A549 (cell line): ENCODE measurements at regions not wholly inside any gene's neighbourhood (a gene's known extent, or its start where the extent isn't known, plus 50 kb on each side); places are given as distances from the start of the nearest gene placed in this dataset.

Experiments
- ATAC-seq, 2 experiments: fragments of 200-7000 bp in 1 of 2; fragments of >200 bp in 1 of 2; cut with Nextera tagmentation in 1 of 2; cut with Tn5 transposase in 1 of 2; 3 replicates each; pipeline versions ENCODE4 v1.8.0 to v1.9.1; 2018 to 2020; ENCODE audit warnings: mild to moderate bottlenecking in 1 of 2, moderate library complexity in 1 of 2
- CTCF ChIA-PET: fragments of 300-600 bp; sonication (Branson Sonifier 250); formaldehyde crosslinking; extraction: SDS; loops from one replicate; lab custom pipeline; 2021; ENCODE audit warnings: antibody characterized with exemption, inconsistent platforms; lab: Yijun Ruan, JAX
- POLR2A ChIA-PET: fragments of 350-600 bp; formaldehyde crosslinking; extraction: SDS; loops from one replicate; lab custom pipeline; 2021; ENCODE audit warnings: antibody characterized with exemption, inconsistent platforms; lab: Yijun Ruan, JAX
- DNase-seq, 2 experiments: peaks; one replicate each; pipeline versions ENCODE4 v3.0.0 to v3.0.0-alpha.2; 2011 to 2016; ENCODE audit warnings: low read depth in 1 of 2, low spot score in 1 of 2
- FAIRE-seq: peaks from 2 replicates; lab custom pipeline; 2011; peaks lifted over from hg19 to GRCh38; lab: Jason Lieb, UNC
- H3K27ac ChIP-seq, 2 experiments: fragments of >200 bp; sonication (Bioruptor Twin); formaldehyde crosslinking; 3 replicates each; pipeline ENCODE4 v1.5.1; 2016 to 2017
- H3K4me1 ChIP-seq: fragments of >200 bp; sonication (Bioruptor Twin); formaldehyde crosslinking; 3 replicates; pipeline ENCODE4 v1.6.1; 2016
- H3K4me2 ChIP-seq: fragments of >200 bp; sonication (Bioruptor Twin); formaldehyde crosslinking; 3 replicates; pipeline ENCODE4 v1.6.1; 2016
- H3K4me3 ChIP-seq: fragments of >200 bp; sonication (Bioruptor Twin); formaldehyde crosslinking; 3 replicates; pipeline ENCODE4 v1.5.1; 2016
- H3K9me3 ChIP-seq: fragments of >200 bp; sonication (Bioruptor Twin); formaldehyde crosslinking; 3 replicates; pipeline ENCODE4 v1.6.1; 2016
- CEBPB ChIP-seq, 2 experiments: fragments of >200 bp in 1 of 2; sonication (Bioruptor Twin) in 1 of 2; formaldehyde crosslinking in 1 of 2; IDR thresholded peaks; 2 replicates each; pipeline ENCODE4 v1.6.1; 2012 to 2016
- EHMT2 ChIP-seq: fragments of 200-600 bp; sonication (generic); IDR thresholded peaks from 2 replicates; pipeline ENCODE4 v1.6.1; 2016; ENCODE audit warnings: antibody characterized with exemption, low read depth, mild to moderate bottlenecking, moderate library complexity
- EP300 ChIP-seq, 2 experiments: fragments of >200 bp; sonication (Bioruptor Twin); formaldehyde crosslinking; IDR thresholded peaks; 2 replicates in 1 of 2; 3 replicates in 1 of 2; pipeline ENCODE4 v1.6.1; 2016 to 2017
- FOSB ChIP-seq: fragments of 250-450 bp; sonication (Bioruptor Pico); IDR thresholded peaks from 2 replicates; pipeline ENCODE4 v1.5.0; 2020; ENCODE audit warnings: mild to moderate bottlenecking, moderate library complexity
- HDAC2 ChIP-seq: fragments of 200-600 bp; sonication (generic); IDR thresholded peaks from 2 replicates; pipeline ENCODE4 v1.6.1; 2016
- HEYL ChIP-seq: fragments of 250-450 bp; sonication (Bioruptor Pico); IDR thresholded peaks from 2 replicates; pipeline ENCODE4 v1.8.0; 2021; ENCODE audit warnings: mild to moderate bottlenecking, moderate library complexity
- JUN ChIP-seq, 2 experiments: fragments of >200 bp; sonication (Bioruptor Twin); formaldehyde crosslinking; IDR thresholded peaks; 2 replicates in 1 of 2; 3 replicates in 1 of 2; pipeline ENCODE4 v1.6.1; 2016 to 2017
- MAFK ChIP-seq: fragments of 450-650 bp; IDR thresholded peaks from 2 replicates; pipeline ENCODE4 v1.6.1; 2014; ENCODE audit not compliant: partially characterized antibody
- NFE2L2 ChIP-seq: fragments of 150-350 bp; conservative IDR thresholded peaks from 2 replicates; pipeline ENCODE4 v1.6.1; 2014; ENCODE audit warnings: low read length
- NPAS2 ChIP-seq: fragments of 250-450 bp; sonication (Bioruptor Pico); IDR thresholded peaks from 2 replicates; pipeline ENCODE4 v1.8.0; 2022; ENCODE audit warnings: mild to moderate bottlenecking, moderate library complexity, borderline replicate concordance
- POLR2AphosphoS2 ChIP-seq: conservative IDR thresholded peaks from 2 replicates; pipeline ENCODE4 v1.6.1; 2012; ENCODE audit warnings: low read length, improper control_type of control experiment, inconsistent platforms
- RAD21 ChIP-seq, 2 experiments: fragments of >200 bp in 1 of 2; sonication (Bioruptor Twin) in 1 of 2; formaldehyde crosslinking in 1 of 2; IDR thresholded peaks in 1 of 2; conservative IDR thresholded peaks in 1 of 2; 2 replicates in 1 of 2; 3 replicates in 1 of 2; pipeline ENCODE4 v1.6.1; 2012 to 2018; ENCODE audit warnings: inconsistent platforms in 1 of 2
- RARB ChIP-seq: fragments of 250-450 bp; sonication (Bioruptor Pico); IDR thresholded peaks from 2 replicates; pipeline ENCODE4 v1.8.0; 2021; ENCODE audit warnings: mild to moderate bottlenecking, moderate library complexity
- RCOR1 ChIP-seq: fragments of 150-350 bp; IDR thresholded peaks from 2 replicates; pipeline ENCODE4 v1.6.1; 2014; ENCODE audit warnings: antibody characterized with exemption, low read length, low read depth
- RNF2 ChIP-seq: fragments of 200-600 bp; sonication (generic); IDR thresholded peaks from 2 replicates; pipeline ENCODE4 v1.6.1; 2016; ENCODE audit warnings: low read depth, mild to moderate bottlenecking, antibody characterized with exemption, moderate library complexity, borderline replicate concordance
- SREBF2 ChIP-seq: fragments of 450-650 bp; IDR thresholded peaks from 2 replicates; pipeline ENCODE4 v1.6.1; 2014; ENCODE audit warnings: mild to moderate bottlenecking, moderate library complexity
- ZC3H11A ChIP-seq: fragments of 450-650 bp; IDR thresholded peaks from 2 replicates; pipeline ENCODE4 v1.6.1; 2014; ENCODE audit warnings: antibody characterized with exemption, mild to moderate bottlenecking
- ZFP36 ChIP-seq: fragments of 450-650 bp; IDR thresholded peaks from 2 replicates; pipeline ENCODE4 v1.6.1; 2014; ENCODE audit warnings: borderline replicate concordance; ENCODE audit not compliant: partially characterized antibody
- WGBS: methylation state at CpG from one replicate; pipeline ENCODE4 v1.1.6; 2017; ENCODE audit errors: missing lambda C conversion rate; 5-methylcytosine and 5-hydroxymethylcytosine counted together
- TF ChIP-seq, protein P1 (sequence below): IDR thresholded peaks from 2 replicates; pipeline ENCODE4 v1.6.1; 2012; ENCODE audit warnings: low read depth, borderline replicate concordance
- TF ChIP-seq, protein P2 (sequence below): fragments of 200-600 bp; sonication (generic); IDR thresholded peaks from 2 replicates; pipeline ENCODE4 v1.6.1; 2016; ENCODE audit warnings: antibody characterized with exemption, mild to moderate bottlenecking, moderate library complexity
- TF ChIP-seq, protein P3 (sequence below): IDR thresholded peaks from 2 replicates; pipeline ENCODE4 v1.6.1; 2012
- TF ChIP-seq, protein P4 (sequence below): fragments of 250-450 bp; sonication (Bioruptor Pico); IDR thresholded peaks from 2 replicates; pipeline ENCODE4 v1.5.0; 2020; ENCODE audit warnings: low read depth, mild to moderate bottlenecking, moderate library complexity

DNA sequence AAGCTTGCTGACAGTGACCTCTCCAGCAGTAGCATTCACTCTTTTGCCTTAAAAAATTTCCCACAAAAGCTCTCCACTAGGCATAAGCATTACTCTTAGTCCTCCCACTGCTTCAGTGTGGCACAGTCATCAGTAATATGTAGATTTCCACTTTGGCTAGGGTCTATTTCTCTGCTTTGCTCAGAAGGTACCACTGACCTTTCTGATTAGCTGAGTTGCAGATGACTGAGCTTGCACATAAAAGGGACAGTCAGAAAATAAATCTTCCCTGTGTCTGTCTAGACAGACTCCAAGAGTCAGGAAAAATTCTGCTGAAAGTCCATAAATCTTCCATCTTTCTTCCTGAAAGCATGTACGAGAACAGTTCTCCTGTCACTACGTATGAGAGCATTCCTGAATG, 56.6 kb upstream of the APP start:
- Histone ChIP-seq H3K4me2 (no peak overlapping the region), H3K4me3 (no peak overlapping the region), H3K27ac (no peak overlapping the region), H3K9me3 (no peaks in the 10 kb centered on the region), H3K4me1 (no peaks in the 10 kb centered on the region)
- 67% methylated on average over 2 of the region's 2 CpGs for WGBS
- ChIA-PET POLR2A (no interaction called here), CTCF (interaction anchor here (0.7 kb wide), 1 partner anchor 51 kb away, joined by 3 read pairs; no protein-coding TSS in a partner anchor)
- no peak for DNase-seq
- TF ChIP-seq, protein P1, sequence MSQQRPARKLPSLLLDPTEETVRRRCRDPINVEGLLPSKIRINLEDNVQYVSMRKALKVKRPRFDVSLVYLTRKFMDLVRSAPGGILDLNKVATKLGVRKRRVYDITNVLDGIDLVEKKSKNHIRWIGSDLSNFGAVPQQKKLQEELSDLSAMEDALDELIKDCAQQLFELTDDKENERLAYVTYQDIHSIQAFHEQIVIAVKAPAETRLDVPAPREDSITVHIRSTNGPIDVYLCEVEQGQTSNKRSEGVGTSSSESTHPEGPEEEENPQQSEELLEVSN: no peak
- no peak for TF ChIP-seq SREBF2
- ATAC-seq: no peak
- no peak for FAIRE-seq

DNA sequence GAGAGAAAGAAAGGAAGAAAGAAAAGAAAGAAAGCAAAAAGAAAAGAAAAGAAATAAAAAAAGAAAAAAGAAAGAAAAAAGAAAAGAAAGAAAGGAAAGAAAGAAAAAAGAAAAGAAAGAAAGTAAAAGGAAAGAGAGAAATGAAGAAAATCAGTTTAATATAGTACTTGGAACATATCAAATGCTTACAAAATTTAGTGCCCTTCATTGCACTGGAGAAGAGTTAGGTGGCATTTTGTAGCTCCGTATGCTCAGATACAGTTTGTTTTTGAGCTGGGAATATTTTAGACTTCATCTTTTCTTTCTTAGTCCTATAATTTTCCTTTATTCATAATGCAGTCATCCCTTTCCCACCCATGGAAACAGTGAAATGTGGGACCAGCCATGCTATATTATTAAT, 56.2 kb upstream of the APP start:
- Histone ChIP-seq H3K4me3 (no peak overlapping the region), H3K9me3 (no peaks in the 10 kb centered on the region), H3K4me2 (no peak overlapping the region)
- CTCF ChIA-PET: interaction anchor here (0.7 kb wide), 1 partner anchor 50 kb away, joined by 3 read pairs; no protein-coding TSS in a partner anchor
- DNase-seq (no peak), ATAC-seq (no peak), FAIRE-seq (no peak)
- TF ChIP-seq RAD21 (conservative IDR thresholded peaks at IDR 0.05 in 1 of 2, IDR thresholded peaks at IDR 0.05 in 1 of 2) (no peak), NFE2L2 (no peak), CEBPB (IDR thresholded peaks at IDR 0.05) (no peak), MAFK (no peak), HEYL (CRISPR knock-in tag) (no peak), JUN (IDR thresholded peaks at IDR 0.05) (no peak), HDAC2 (no peak), POLR2AphosphoS2 (no peak), ZFP36 (no peak), RNF2 (no peak), FOSB (no peak), RARB (CRISPR knock-in tag) (no peak), EP300 (IDR thresholded peaks at IDR 0.05) (no peak), NPAS2 (no peak), ZC3H11A (no peak), EHMT2 (no peak), RCOR1 (no peak)
- TF ChIP-seq, protein P2, sequence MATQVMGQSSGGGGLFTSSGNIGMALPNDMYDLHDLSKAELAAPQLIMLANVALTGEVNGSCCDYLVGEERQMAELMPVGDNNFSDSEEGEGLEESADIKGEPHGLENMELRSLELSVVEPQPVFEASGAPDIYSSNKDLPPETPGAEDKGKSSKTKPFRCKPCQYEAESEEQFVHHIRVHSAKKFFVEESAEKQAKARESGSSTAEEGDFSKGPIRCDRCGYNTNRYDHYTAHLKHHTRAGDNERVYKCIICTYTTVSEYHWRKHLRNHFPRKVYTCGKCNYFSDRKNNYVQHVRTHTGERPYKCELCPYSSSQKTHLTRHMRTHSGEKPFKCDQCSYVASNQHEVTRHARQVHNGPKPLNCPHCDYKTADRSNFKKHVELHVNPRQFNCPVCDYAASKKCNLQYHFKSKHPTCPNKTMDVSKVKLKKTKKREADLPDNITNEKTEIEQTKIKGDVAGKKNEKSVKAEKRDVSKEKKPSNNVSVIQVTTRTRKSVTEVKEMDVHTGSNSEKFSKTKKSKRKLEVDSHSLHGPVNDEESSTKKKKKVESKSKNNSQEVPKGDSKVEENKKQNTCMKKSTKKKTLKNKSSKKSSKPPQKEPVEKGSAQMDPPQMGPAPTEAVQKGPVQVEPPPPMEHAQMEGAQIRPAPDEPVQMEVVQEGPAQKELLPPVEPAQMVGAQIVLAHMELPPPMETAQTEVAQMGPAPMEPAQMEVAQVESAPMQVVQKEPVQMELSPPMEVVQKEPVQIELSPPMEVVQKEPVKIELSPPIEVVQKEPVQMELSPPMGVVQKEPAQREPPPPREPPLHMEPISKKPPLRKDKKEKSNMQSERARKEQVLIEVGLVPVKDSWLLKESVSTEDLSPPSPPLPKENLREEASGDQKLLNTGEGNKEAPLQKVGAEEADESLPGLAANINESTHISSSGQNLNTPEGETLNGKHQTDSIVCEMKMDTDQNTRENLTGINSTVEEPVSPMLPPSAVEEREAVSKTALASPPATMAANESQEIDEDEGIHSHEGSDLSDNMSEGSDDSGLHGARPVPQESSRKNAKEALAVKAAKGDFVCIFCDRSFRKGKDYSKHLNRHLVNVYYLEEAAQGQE: no peak
- TF ChIP-seq, protein P3, sequence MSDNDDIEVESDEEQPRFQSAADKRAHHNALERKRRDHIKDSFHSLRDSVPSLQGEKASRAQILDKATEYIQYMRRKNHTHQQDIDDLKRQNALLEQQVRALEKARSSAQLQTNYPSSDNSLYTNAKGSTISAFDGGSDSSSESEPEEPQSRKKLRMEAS: no peak
- TF ChIP-seq, protein P4, sequence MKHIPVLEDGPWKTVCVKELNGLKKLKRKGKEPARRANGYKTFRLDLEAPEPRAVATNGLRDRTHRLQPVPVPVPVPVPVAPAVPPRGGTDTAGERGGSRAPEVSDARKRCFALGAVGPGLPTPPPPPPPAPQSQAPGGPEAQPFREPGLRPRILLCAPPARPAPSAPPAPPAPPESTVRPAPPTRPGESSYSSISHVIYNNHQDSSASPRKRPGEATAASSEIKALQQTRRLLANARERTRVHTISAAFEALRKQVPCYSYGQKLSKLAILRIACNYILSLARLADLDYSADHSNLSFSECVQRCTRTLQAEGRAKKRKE (CRISPR knock-in tag): no peak
- TF ChIP-seq, all 56 proteins: peak for 0
- POLR2A ChIA-PET: no interaction called here
- Histone ChIP-seq H3K4me1 (no peaks in the 10 kb centered on the region), H3K27ac (no peak overlapping the region)
- 96% methylated on average over 1 of the region's 1 CpG for WGBS
